ENCODE measurements at regions not wholly inside any gene's neighbourhood (a gene's known extent, or its start where the extent isn't known, plus 50 kb on each side); places are given as distances from the start of the nearest gene placed in this dataset.
"Not testable (repeated sequence)": the region's sequence is repeated elsewhere in the genome, so short reads cannot be mapped to it uniquely, and the experiment has no call there.

- H3K36me3 Mint-ChIP-seq, ATAC-seq, H3K4me3 Mint-ChIP-seq, H3K9me3 Mint-ChIP-seq, H3K27me3 Mint-ChIP-seq, H3K4me1 Mint-ChIP-seq, H3K27ac Mint-ChIP-seq: not testable (repeated sequence)
These were observed 124.6 kb upstream of the ANKRD30BL start for GRCh38 chr2:132286289-132286911.

- ATAC-seq, H3K27me3 Mint-ChIP-seq, H3K4me1 Mint-ChIP-seq, H3K9me3 Mint-ChIP-seq, H3K36me3 Mint-ChIP-seq, H3K27ac Mint-ChIP-seq, H3K4me3 Mint-ChIP-seq: not testable (repeated sequence)
These were observed 126.2 kb upstream of the ANKRD30BL start for GRCh38 chr2:132287910-132288309.

- H3K36me3 Mint-ChIP-seq, H3K9me3 Mint-ChIP-seq, H3K4me3 Mint-ChIP-seq, H3K27ac Mint-ChIP-seq, ATAC-seq, H3K4me1 Mint-ChIP-seq, H3K27me3 Mint-ChIP-seq: not testable (repeated sequence)
These were observed 127.4 kb upstream of the ANKRD30BL start for GRCh38 chr2:132289138-132289537.

- H3K36me3 Mint-ChIP-seq, H3K4me3 Mint-ChIP-seq, H3K27ac Mint-ChIP-seq, H3K4me1 Mint-ChIP-seq, H3K27me3 Mint-ChIP-seq, H3K9me3 Mint-ChIP-seq, ATAC-seq: not testable (repeated sequence)
These were observed 126.8 kb upstream of the GPR39 start for GRCh38 chr2:132289812-132290211.

GRCh38 chr2:132300592-132301378, 115.8 kb upstream of the GPR39 start:
- not testable (repeated sequence) for ATAC-seq

GRCh38 chr2:132304661-132305380, 111.8 kb upstream of the GPR39 start:
- peak; percentile 39 for ATAC-seq
- peaks cover 13% of the 10 kb centered on the region for H3K4me1 Mint-ChIP-seq
- H3K4me3 Mint-ChIP-seq = peak overlapping the region; percentile 51
- not testable (repeated sequence) for H3K27ac Mint-ChIP-seq, H3K9me3 Mint-ChIP-seq, H3K36me3 Mint-ChIP-seq
- H3K27me3 Mint-ChIP-seq = peaks cover 18% of the 10 kb centered on the region

More at GRCh38 chr2:132300592-132301378, 115.8 kb upstream of the GPR39 start:
- H3K9me3 Mint-ChIP-seq, H3K36me3 Mint-ChIP-seq, H3K27ac Mint-ChIP-seq: not testable (repeated sequence)
- H3K27me3 Mint-ChIP-seq = peaks cover 11% of the 10 kb centered on the region
- peak overlapping the region; percentile 47 for H3K4me3 Mint-ChIP-seq
- H3K4me1 Mint-ChIP-seq = peaks cover 13% of the 10 kb centered on the region

- ATAC-seq, H3K4me3 Mint-ChIP-seq, H3K9me3 Mint-ChIP-seq, H3K36me3 Mint-ChIP-seq, H3K27ac Mint-ChIP-seq, H3K4me1 Mint-ChIP-seq: not testable (repeated sequence)
- H3K27me3 Mint-ChIP-seq = peaks cover 18% of the 10 kb centered on the region
These were observed 108.9 kb upstream of the GPR39 start for GRCh38 chr2:132307613-132308198.

- H3K36me3 Mint-ChIP-seq, H3K27ac Mint-ChIP-seq, H3K9me3 Mint-ChIP-seq, ATAC-seq, H3K4me1 Mint-ChIP-seq, H3K4me3 Mint-ChIP-seq: not testable (repeated sequence)
- H3K27me3 Mint-ChIP-seq = peaks cover 18% of the 10 kb centered on the region
These were observed 107.4 kb upstream of the GPR39 start for GRCh38 chr2:132309203-132309602.

- H3K27ac Mint-ChIP-seq, H3K9me3 Mint-ChIP-seq, H3K36me3 Mint-ChIP-seq, H3K4me3 Mint-ChIP-seq, H3K27me3 Mint-ChIP-seq, H3K4me1 Mint-ChIP-seq, ATAC-seq: not testable (repeated sequence)
These were observed 101.1 kb upstream of the GPR39 start for GRCh38 chr2:132315546-132315945.

GRCh38 chr2:132317026-132317680, 99.5 kb upstream of the GPR39 start:
- not testable (repeated sequence) for H3K27ac Mint-ChIP-seq, H3K36me3 Mint-ChIP-seq, ATAC-seq, H3K4me1 Mint-ChIP-seq, H3K27me3 Mint-ChIP-seq, H3K4me3 Mint-ChIP-seq, H3K9me3 Mint-ChIP-seq

- ATAC-seq, H3K4me1 Mint-ChIP-seq, H3K9me3 Mint-ChIP-seq, H3K36me3 Mint-ChIP-seq, H3K27ac Mint-ChIP-seq, H3K4me3 Mint-ChIP-seq, H3K27me3 Mint-ChIP-seq: not testable (repeated sequence)
These were observed 98.1 kb upstream of the GPR39 start for GRCh38 chr2:132318481-132318880.

- ATAC-seq, H3K4me3 Mint-ChIP-seq, H3K27ac Mint-ChIP-seq, H3K9me3 Mint-ChIP-seq, H3K4me1 Mint-ChIP-seq, H3K27me3 Mint-ChIP-seq, H3K36me3 Mint-ChIP-seq: not testable (repeated sequence)
These were observed 92.6 kb upstream of the GPR39 start for GRCh38 chr2:132324005-132324404.

- H3K36me3 Mint-ChIP-seq, H3K4me3 Mint-ChIP-seq, H3K27ac Mint-ChIP-seq, H3K4me1 Mint-ChIP-seq, H3K27me3 Mint-ChIP-seq, ATAC-seq, H3K9me3 Mint-ChIP-seq: not testable (repeated sequence)
These were observed 84.1 kb upstream of the GPR39 start for GRCh38 chr2:132332345-132333033.

- not testable (repeated sequence) for H3K36me3 Mint-ChIP-seq, H3K4me3 Mint-ChIP-seq, H3K27me3 Mint-ChIP-seq, H3K27ac Mint-ChIP-seq, H3K4me1 Mint-ChIP-seq, H3K9me3 Mint-ChIP-seq, ATAC-seq
These were observed 79.5 kb upstream of the GPR39 start for GRCh38 chr2:132337135-132337534.

- H3K4me3 Mint-ChIP-seq, ATAC-seq, H3K27me3 Mint-ChIP-seq, H3K27ac Mint-ChIP-seq, H3K9me3 Mint-ChIP-seq, H3K4me1 Mint-ChIP-seq, H3K36me3 Mint-ChIP-seq: not testable (repeated sequence)
These were observed 78.8 kb upstream of the GPR39 start for GRCh38 chr2:132337844-132338243.
